HCT116 (cell line): ENCODE measurements at regions not wholly inside any gene's neighbourhood (a gene's known extent, or its start where the extent isn't known, plus 50 kb on each side); places are given as distances from the start of the nearest gene placed in this dataset.

Source experiments
- EZH2 ChIP-seq: fragments of 200-600 bp; sonication (generic); IDR thresholded peaks from 2 replicates; pipeline ENCODE4 v1.6.1; 2017; ENCODE audit warnings: antibody characterized with exemption, mixed run types
- POLR2A ChIP-seq: IDR thresholded peaks from 2 replicates; pipeline ENCODE4 v1.7.0; 2011; ENCODE audit warnings: borderline replicate concordance; ENCODE audit not compliant: insufficient read depth, insufficient read length; ENCODE audit errors: extremely low read depth
- TF ChIP-seq, protein P1 (sequence below), 3 experiments: fragments of 200-600 bp in 1 of 3; sonication (generic) in 1 of 3; IDR thresholded peaks in 2 of 3; conservative IDR thresholded peaks in 1 of 3; 2 replicates each; pipeline ENCODE4 v1.5.1; 2012 to 2017; ENCODE audit warnings: low read depth in 2 of 3, low read length in 2 of 3, antibody characterized with exemption in 1 of 3, borderline replicate concordance in 1 of 3, control low read depth in 1 of 3, mild to moderate bottlenecking in 1 of 3, mixed read lengths in 1 of 3, mixed run types in 1 of 3, moderate library complexity in 1 of 3; ENCODE audit not compliant: insufficient read depth in 1 of 3
- TF ChIP-seq, protein P2 (sequence below): IDR thresholded peaks from 2 replicates; pipeline ENCODE4 v1.6.1; 2011; ENCODE audit warnings: mild to moderate bottlenecking, low read length, moderate library complexity; ENCODE audit not compliant: insufficient replicate concordance; ENCODE audit errors: extremely low read depth
- TF ChIP-seq, protein P3 (sequence below): IDR thresholded peaks from 2 replicates; pipeline ENCODE4 v1.6.1; 2012

DNA sequence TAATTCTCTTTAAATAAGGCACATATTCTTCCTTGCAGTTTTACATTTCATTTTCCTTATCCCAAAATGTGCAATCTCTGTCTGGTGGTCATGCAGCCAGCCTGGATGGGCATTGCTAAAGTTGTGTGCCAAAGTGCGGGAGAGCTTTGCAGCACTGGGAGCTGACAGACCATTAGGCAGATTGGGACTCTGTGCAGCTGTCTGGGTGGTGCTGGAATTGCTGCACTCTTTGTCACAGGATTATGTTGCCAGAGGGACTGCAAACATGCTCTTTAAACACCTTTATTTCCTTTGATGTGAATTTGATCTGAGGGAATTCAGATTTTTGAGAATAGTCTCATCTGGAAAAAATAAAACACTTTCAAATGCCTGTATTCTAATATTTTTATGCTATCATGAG is 956.2 kb upstream of the DIAPH2 start:
- TF ChIP-seq EZH2 (no peak), POLR2A (no peak)
- TF ChIP-seq, protein P1, sequence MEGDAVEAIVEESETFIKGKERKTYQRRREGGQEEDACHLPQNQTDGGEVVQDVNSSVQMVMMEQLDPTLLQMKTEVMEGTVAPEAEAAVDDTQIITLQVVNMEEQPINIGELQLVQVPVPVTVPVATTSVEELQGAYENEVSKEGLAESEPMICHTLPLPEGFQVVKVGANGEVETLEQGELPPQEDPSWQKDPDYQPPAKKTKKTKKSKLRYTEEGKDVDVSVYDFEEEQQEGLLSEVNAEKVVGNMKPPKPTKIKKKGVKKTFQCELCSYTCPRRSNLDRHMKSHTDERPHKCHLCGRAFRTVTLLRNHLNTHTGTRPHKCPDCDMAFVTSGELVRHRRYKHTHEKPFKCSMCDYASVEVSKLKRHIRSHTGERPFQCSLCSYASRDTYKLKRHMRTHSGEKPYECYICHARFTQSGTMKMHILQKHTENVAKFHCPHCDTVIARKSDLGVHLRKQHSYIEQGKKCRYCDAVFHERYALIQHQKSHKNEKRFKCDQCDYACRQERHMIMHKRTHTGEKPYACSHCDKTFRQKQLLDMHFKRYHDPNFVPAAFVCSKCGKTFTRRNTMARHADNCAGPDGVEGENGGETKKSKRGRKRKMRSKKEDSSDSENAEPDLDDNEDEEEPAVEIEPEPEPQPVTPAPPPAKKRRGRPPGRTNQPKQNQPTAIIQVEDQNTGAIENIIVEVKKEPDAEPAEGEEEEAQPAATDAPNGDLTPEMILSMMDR (IDR thresholded peaks at IDR 0.05 in 2 of 3, conservative IDR thresholded peaks at IDR 0.05 in 1 of 3; ENCODE audit: borderline replicate concordance in 1 of 3, insufficient read depth in 1 of 3, low read depth in 2 of 3, low read length in 2 of 3), result no peak
- TF ChIP-seq, protein P2, sequence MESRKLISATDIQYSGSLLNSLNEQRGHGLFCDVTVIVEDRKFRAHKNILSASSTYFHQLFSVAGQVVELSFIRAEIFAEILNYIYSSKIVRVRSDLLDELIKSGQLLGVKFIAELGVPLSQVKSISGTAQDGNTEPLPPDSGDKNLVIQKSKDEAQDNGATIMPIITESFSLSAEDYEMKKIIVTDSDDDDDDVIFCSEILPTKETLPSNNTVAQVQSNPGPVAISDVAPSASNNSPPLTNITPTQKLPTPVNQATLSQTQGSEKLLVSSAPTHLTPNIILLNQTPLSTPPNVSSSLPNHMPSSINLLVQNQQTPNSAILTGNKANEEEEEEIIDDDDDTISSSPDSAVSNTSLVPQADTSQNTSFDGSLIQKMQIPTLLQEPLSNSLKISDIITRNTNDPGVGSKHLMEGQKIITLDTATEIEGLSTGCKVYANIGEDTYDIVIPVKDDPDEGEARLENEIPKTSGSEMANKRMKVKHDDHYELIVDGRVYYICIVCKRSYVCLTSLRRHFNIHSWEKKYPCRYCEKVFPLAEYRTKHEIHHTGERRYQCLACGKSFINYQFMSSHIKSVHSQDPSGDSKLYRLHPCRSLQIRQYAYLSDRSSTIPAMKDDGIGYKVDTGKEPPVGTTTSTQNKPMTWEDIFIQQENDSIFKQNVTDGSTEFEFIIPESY, result no peak
- TF ChIP-seq, protein P3, sequence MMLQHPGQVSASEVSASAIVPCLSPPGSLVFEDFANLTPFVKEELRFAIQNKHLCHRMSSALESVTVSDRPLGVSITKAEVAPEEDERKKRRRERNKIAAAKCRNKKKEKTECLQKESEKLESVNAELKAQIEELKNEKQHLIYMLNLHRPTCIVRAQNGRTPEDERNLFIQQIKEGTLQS, result no peak
